CD8-positive, alpha-beta memory T cell (primary cell): ENCODE measurements at regions not wholly inside any gene's neighbourhood (a gene's known extent, or its start where the extent isn't known, plus 50 kb on each side); places are given as distances from the start of the nearest gene placed in this dataset.

Source experiments
- CTCF ChIA-PET: fragments of 350-600 bp; sonication (Branson Sonifier 250); formaldehyde crosslinking; loops from one replicate; lab custom pipeline; 2021; ENCODE audit warnings: antibody characterized with exemption; lab: Charles Lee
- POLR2A ChIA-PET: fragments of 350-600 bp; sonication (Branson Sonifier 250); formaldehyde crosslinking; loops from one replicate; lab custom pipeline; 2021; ENCODE audit warnings: antibody characterized with exemption; lab: Charles Lee
- DNase-seq, 5 donors: peaks; one replicate each; pipeline versions ENCODE4 v3.0.0 to v3.0.0-alpha.2; 2020 to 2022; ENCODE audit warnings: mixed read lengths in 1 of 5
- H3K27ac ChIP-seq: one replicate; pipeline ENCODE4 v1.7.0; 2013; ENCODE audit warnings: low read depth, mild to moderate bottlenecking, low read length, moderate library complexity
- H3K27me3 ChIP-seq: 2 replicates; pipeline ENCODE4 v1.7.0; 2013; ENCODE audit warnings: low read length, mild to moderate bottlenecking; ENCODE audit not compliant: insufficient read depth, poor library complexity, severe bottlenecking
- H3K36me3 ChIP-seq: 2 replicates; pipeline ENCODE4 v1.7.0; 2013; ENCODE audit warnings: mild to moderate bottlenecking, low read length, moderate library complexity; ENCODE audit not compliant: insufficient read depth
- H3K4me1 ChIP-seq: 2 replicates; pipeline ENCODE4 v1.7.0; 2013; ENCODE audit warnings: mild to moderate bottlenecking, low read length, moderate library complexity; ENCODE audit not compliant: insufficient read depth
- H3K4me3 ChIP-seq: 2 replicates; pipeline ENCODE4 v1.7.0; 2013; ENCODE audit warnings: mild to moderate bottlenecking, low read length
- H3K9me3 ChIP-seq: 2 replicates; pipeline ENCODE4 v1.7.0; 2013; ENCODE audit warnings: mild to moderate bottlenecking, low read length
- H3K27ac Mint-ChIP-seq, 8 donors: one replicate each; pipeline ENCODE4 v1.8.0; 2020 to 2021; ENCODE audit warnings: mixed read lengths in 8 of 8, mild to moderate bottlenecking in 6 of 8, inconsistent platforms in 3 of 8, moderate library complexity in 3 of 8
- H3K27me3 Mint-ChIP-seq, 2 donors: one replicate each; pipeline ENCODE4 v1.8.0; 2020 to 2021; ENCODE audit warnings: mixed read lengths in 2 of 2, mild to moderate bottlenecking in 1 of 2, moderate library complexity in 1 of 2
- H3K36me3 Mint-ChIP-seq, 3 donors: one replicate each; pipeline ENCODE4 v1.8.0; 2020 to 2021; ENCODE audit warnings: mixed read lengths in 3 of 3, inconsistent platforms in 1 of 3, mild to moderate bottlenecking in 1 of 3
- H3K4me1 Mint-ChIP-seq, 3 donors: one replicate each; pipeline ENCODE4 v1.8.0; 2020 to 2021; ENCODE audit warnings: mixed read lengths in 3 of 3, inconsistent platforms in 1 of 3, mild to moderate bottlenecking in 1 of 3
- H3K4me3 Mint-ChIP-seq, 7 donors: one replicate each; pipeline ENCODE4 v1.8.0; 2020 to 2021; ENCODE audit warnings: mixed read lengths in 7 of 7, mild to moderate bottlenecking in 6 of 7, moderate library complexity in 4 of 7, inconsistent platforms in 2 of 7
- H3K9me3 Mint-ChIP-seq, 5 donors: one replicate each; pipeline ENCODE4 v1.8.0; 2020 to 2022; ENCODE audit warnings: mixed read lengths in 5 of 5, mild to moderate bottlenecking in 3 of 5, moderate library complexity in 2 of 5, inconsistent platforms in 1 of 5

DNA sequence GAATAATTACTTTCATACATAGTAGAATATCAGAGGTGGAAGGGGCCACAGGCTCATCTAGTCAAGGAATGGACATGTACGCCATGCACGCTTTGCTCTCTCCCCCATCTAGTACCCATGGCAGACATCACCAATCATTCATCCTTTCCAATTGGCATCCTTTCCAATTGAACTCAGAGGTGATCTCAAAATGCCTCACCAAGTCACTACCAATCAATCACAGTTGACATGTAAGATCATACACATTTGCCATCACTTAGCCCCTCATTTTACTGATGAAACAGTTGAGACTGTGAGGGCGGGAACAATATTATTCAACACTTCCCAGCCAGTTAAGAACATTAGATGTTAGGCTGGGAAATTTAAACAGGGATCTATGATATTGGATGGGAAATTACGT, 308.4 kb downstream of the FGFR2 start:
- CTCF ChIA-PET, result no interaction called here
- no peak overlapping the region for H3K27ac Mint-ChIP-seq
- peaks cover 0 to 4% (median 0%) of the 10 kb centered on the region in 5 donors for H3K9me3 Mint-ChIP-seq

DNA sequence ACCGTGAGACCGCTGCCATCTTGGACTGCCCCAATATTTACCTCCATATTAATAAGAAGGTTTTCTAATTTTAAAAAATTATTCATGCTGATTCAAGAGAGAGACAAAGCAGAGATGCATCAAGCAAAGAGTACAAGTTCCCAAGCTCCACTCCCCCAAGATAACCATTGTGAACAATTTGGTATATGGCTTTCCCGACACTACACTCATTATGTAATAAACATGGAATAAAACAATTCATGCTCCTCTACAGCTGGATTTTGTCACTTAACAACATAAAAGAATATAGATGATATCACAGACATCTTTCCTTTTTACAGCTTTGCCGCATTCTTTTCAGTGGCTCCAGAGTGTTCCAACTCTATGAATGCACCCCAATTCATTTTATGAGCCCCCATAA, 307.6 kb downstream of the FGFR2 start:
- H3K4me1 Mint-ChIP-seq, result no peaks in the 10 kb centered on the region
- H3K9me3 Mint-ChIP-seq, result peaks cover 0 to 4% (median 0%) of the 10 kb centered on the region in 5 donors
- Histone ChIP-seq H3K9me3 (no peaks in the 10 kb centered on the region), H3K27ac (no peak overlapping the region), H3K27me3 (no peaks in the 10 kb centered on the region), H3K4me1 (no peaks in the 10 kb centered on the region), H3K4me3 (no peak overlapping the region), H3K36me3 (no peaks in the 10 kb centered on the region)
- H3K4me3 Mint-ChIP-seq, result no peak overlapping the region
- H3K27ac Mint-ChIP-seq, result no peak overlapping the region
- CTCF ChIA-PET, result no interaction called here
- H3K36me3 Mint-ChIP-seq, result no peaks in the 10 kb centered on the region
- peaks cover 9% of the 10 kb centered on the region in 2 donors for H3K27me3 Mint-ChIP-seq
- POLR2A ChIA-PET, result no interaction called here
- no peak for DNase-seq

More for the DNA sequence above, 308.4 kb downstream of the FGFR2 start:
- Histone ChIP-seq H3K4me3 (no peak overlapping the region), H3K27me3 (no peaks in the 10 kb centered on the region), H3K4me1 (no peaks in the 10 kb centered on the region), H3K36me3 (no peaks in the 10 kb centered on the region), H3K27ac (no peak overlapping the region), H3K9me3 (no peaks in the 10 kb centered on the region)
- H3K36me3 Mint-ChIP-seq, result no peaks in the 10 kb centered on the region
- peaks cover 9% of the 10 kb centered on the region in 2 donors for H3K27me3 Mint-ChIP-seq
- no peak for DNase-seq
- POLR2A ChIA-PET, result no interaction called here
- H3K4me1 Mint-ChIP-seq, result no peaks in the 10 kb centered on the region
- no peak overlapping the region for H3K4me3 Mint-ChIP-seq

DNA sequence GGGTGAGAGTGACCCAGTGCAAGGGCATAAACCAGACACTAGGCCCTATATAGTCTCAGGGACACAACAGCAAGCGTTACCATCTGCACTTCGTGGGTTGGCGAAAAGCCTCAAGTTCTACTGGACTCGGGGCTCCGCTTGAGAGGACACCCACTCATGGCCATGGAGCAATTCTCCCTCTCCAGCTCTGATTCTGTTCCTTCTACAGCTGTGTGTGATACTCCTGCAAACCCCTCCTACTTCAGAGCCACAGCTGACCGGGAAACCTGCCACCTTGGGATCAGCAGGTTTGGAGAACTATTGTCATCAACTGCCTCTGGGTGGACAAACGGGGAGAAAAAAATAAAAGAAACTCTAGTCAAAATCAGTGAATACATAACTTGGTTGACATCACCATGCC, 306.9 kb downstream of the FGFR2 start:
- CTCF ChIA-PET, result no interaction called here
- Mint-ChIP-seq H3K9me3 (peaks cover 0 to 4% (median 0%) of the 10 kb centered on the region in 5 donors), H3K27ac (no peak overlapping the region), H3K4me3 (no peak overlapping the region), H3K4me1 (no peaks in the 10 kb centered on the region), H3K36me3 (no peaks in the 10 kb centered on the region), H3K27me3 (peaks cover 9% of the 10 kb centered on the region in 2 donors)
- Histone ChIP-seq H3K27me3 (no peaks in the 10 kb centered on the region), H3K4me1 (no peaks in the 10 kb centered on the region), H3K4me3 (no peak overlapping the region), H3K9me3 (no peaks in the 10 kb centered on the region), H3K27ac (no peak overlapping the region), H3K36me3 (no peaks in the 10 kb centered on the region)
- POLR2A ChIA-PET, result no interaction called here
- DNase-seq, result no peak

DNA sequence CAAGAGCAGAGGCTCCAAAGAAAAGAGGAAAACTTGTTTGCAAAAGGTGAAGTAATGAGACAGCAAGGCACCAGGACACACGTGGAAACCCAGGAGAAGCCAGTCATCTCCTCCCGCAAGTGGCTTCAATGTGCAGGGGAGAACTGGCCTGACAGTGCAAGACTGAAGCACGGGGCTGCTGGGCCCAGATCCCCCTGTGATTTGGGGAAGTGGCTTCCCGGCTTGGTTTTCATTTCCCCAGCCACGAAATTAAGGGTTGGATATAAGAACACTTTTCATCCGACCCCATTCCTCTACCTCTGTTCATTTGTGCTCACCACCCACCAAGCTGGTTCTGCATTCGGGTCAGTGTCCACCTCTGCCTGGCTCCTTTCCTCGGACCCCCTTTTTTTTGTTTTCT, 306.4 kb downstream of the FGFR2 start:
- POLR2A ChIA-PET, result no interaction called here
- no peak overlapping the region for H3K27ac ChIP-seq
- no peaks in the 10 kb centered on the region for H3K9me3 ChIP-seq
- H3K4me1 ChIP-seq, result no peaks in the 10 kb centered on the region
- Mint-ChIP-seq H3K9me3 (peaks cover 0 to 4% (median 0%) of the 10 kb centered on the region in 5 donors), H3K4me1 (no peaks in the 10 kb centered on the region), H3K27ac (no peak overlapping the region), H3K36me3 (no peaks in the 10 kb centered on the region), H3K27me3 (peaks cover 9 to 11% of the 10 kb centered on the region in 2 donors), H3K4me3 (no peak overlapping the region)
- H3K36me3 ChIP-seq, result no peaks in the 10 kb centered on the region
- DNase-seq, result no peak
- no peak overlapping the region for H3K4me3 ChIP-seq
- CTCF ChIA-PET, result no interaction called here
- no peaks in the 10 kb centered on the region for H3K27me3 ChIP-seq

DNA sequence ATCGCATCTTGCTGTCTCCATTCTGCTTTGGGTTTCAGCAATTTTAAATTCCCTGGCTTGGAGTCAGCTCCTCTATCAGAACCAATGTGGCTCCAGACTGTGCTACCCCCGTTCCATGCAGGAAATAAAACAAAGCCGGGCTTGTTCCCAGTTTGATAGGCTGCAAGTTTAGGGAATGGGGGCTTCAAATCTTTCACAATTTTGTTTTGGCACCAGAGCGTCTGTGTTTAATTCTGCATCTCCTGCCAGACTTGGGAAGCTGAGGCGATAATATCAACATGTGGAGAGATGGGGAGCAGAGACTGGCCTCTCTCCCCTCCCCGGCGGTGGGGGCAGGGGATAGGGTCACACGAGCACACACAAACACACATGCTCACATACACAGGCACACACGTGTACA, 305.9 kb downstream of the FGFR2 start:
- H3K27me3 Mint-ChIP-seq, result peaks cover 9 to 11% of the 10 kb centered on the region in 2 donors
- Histone ChIP-seq H3K27ac (no peak overlapping the region), H3K4me3 (no peak overlapping the region), H3K36me3 (no peaks in the 10 kb centered on the region), H3K9me3 (no peaks in the 10 kb centered on the region), H3K27me3 (no peaks in the 10 kb centered on the region), H3K4me1 (no peaks in the 10 kb centered on the region)
- DNase-seq, result no peak
- ChIA-PET POLR2A (no interaction called here), CTCF (no interaction called here)
- H3K27ac Mint-ChIP-seq, result no peak overlapping the region
- no peaks in the 10 kb centered on the region for H3K4me1 Mint-ChIP-seq
- H3K4me3 Mint-ChIP-seq, result no peak overlapping the region
- peaks cover 0 to 4% (median 0%) of the 10 kb centered on the region in 5 donors for H3K9me3 Mint-ChIP-seq
- no peaks in the 10 kb centered on the region for H3K36me3 Mint-ChIP-seq

DNA sequence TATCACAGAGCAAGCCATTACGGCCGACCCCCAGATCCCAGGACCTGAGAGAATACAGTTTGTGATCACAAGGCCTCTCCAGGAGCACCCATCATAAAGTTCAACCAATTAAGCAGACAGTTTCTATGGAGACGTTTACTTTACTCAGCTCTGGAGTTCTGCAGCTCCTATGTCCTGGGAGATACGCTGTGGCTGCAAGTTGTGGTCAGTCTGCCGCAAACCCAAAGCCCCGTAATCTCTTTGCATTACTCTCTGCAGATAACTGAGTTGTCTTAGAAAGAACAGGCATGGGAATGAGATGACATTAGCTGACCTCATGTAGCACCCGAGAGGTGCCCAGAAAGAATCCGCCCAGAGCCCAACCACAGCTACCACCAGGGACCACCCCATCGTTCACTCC, 305.1 kb downstream of the FGFR2 start:
- POLR2A ChIA-PET, result no interaction called here
- H3K9me3 Mint-ChIP-seq, result peaks cover 0 to 4% (median 0%) of the 10 kb centered on the region in 5 donors
- no peak overlapping the region for H3K4me3 Mint-ChIP-seq
- H3K27ac Mint-ChIP-seq, result no peak overlapping the region
- Histone ChIP-seq H3K4me1 (no peaks in the 10 kb centered on the region), H3K9me3 (no peaks in the 10 kb centered on the region), H3K27ac (no peak overlapping the region), H3K4me3 (no peak overlapping the region), H3K27me3 (no peaks in the 10 kb centered on the region), H3K36me3 (no peaks in the 10 kb centered on the region)
- no peaks in the 10 kb centered on the region for H3K4me1 Mint-ChIP-seq
- CTCF ChIA-PET, result no interaction called here
- no peaks in the 10 kb centered on the region for H3K36me3 Mint-ChIP-seq
- no peak for DNase-seq
- H3K27me3 Mint-ChIP-seq, result peaks cover 9 to 11% of the 10 kb centered on the region in 2 donors

DNA sequence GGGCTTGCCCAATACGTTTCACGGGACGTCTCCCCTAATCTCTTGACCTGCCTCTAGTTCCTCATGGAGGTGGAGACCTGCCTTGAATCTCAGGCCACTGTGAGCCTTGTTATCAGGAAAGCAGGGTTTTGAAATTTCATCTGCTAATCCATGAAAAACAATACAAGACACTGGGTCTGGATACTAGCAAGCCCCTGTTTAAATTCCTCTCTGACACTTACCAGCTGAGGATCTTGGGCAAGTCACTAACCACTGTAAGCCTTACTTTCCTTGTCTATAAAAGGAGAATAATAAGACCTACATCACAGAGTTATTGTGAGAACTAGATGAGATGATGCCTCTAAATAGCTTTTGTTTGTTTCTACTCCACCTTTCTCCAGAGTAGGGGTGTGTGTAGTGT, 303.6 kb downstream of the FGFR2 start:
- no peaks in the 10 kb centered on the region for H3K27me3 ChIP-seq
- peaks cover 9 to 11% of the 10 kb centered on the region in 2 donors for H3K27me3 Mint-ChIP-seq
- ChIA-PET CTCF (no interaction called here), POLR2A (no interaction called here)
- H3K27ac Mint-ChIP-seq, result no peak overlapping the region
- no peaks in the 10 kb centered on the region for H3K4me1 ChIP-seq
- no peaks in the 10 kb centered on the region for H3K9me3 ChIP-seq
- no peaks in the 10 kb centered on the region for H3K36me3 Mint-ChIP-seq
- no peak overlapping the region for H3K27ac ChIP-seq
- no peaks in the 10 kb centered on the region for H3K4me1 Mint-ChIP-seq
- H3K36me3 ChIP-seq, result no peaks in the 10 kb centered on the region
- DNase-seq, result no peak
- H3K4me3 ChIP-seq, result no peak overlapping the region
- peaks cover 0 to 4% (median 0%) of the 10 kb centered on the region in 5 donors for H3K9me3 Mint-ChIP-seq
- H3K4me3 Mint-ChIP-seq, result no peak overlapping the region

DNA sequence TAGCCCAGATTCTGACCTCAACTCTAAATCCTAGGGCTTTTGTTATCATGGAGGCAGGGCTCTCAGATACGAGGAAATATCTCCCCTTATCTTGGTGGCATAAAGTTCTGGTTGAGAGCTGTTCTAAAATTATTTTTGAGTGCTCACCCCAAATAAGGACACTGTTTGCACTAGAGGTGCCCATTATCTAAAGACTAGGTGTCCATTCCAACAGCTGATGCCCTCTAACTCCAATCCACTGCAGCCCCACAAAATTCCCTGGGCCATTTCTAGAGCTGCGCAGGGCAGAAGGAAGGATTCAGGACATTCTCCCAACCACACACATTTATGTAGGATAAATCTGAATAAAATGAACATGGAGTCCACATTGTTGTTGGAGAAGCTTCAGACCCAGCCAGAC, 301.9 kb downstream of the FGFR2 start:
- Mint-ChIP-seq H3K27me3 (peaks cover 6 to 8% of the 10 kb centered on the region in 2 donors), H3K36me3 (no peaks in the 10 kb centered on the region), H3K4me3 (no peak overlapping the region), H3K4me1 (no peaks in the 10 kb centered on the region), H3K9me3 (peaks cover 0 to 4% (median 0%) of the 10 kb centered on the region in 5 donors), H3K27ac (no peak overlapping the region)
- Histone ChIP-seq H3K9me3 (no peaks in the 10 kb centered on the region), H3K27ac (no peak overlapping the region), H3K36me3 (no peaks in the 10 kb centered on the region), H3K4me3 (no peak overlapping the region), H3K27me3 (no peaks in the 10 kb centered on the region), H3K4me1 (no peaks in the 10 kb centered on the region)
- ChIA-PET POLR2A (no interaction called here), CTCF (no interaction called here)
- no peak for DNase-seq
